ENCODE measurements at regions not wholly inside any gene's neighbourhood (a gene's known extent, or its start where the extent isn't known, plus 50 kb on each side); places are given as distances from the start of the nearest gene placed in this dataset.

- Histone ChIP-seq H3K4me2 (replicated peaks; ENCODE audit: extremely low read depth, low read length, poor library complexity, severe bottlenecking) (no peak overlapping the region), H2AFZ (ENCODE audit: insufficient read depth, low read depth, low read length, poor library complexity, severe bottlenecking) (no peak overlapping the region), H3K9ac (ENCODE audit: insufficient read depth, low read length, poor library complexity, severe bottlenecking) (no peak overlapping the region), H4K20me1 (ENCODE audit: insufficient read depth, low read length) (no peaks in the 10 kb centered on the region), H3K4me3 (replicated peaks in 1 of 3; ENCODE audit: low read depth in 2 of 3, low read length in 3 of 3) (no peak overlapping the region), H3K4me1 (ENCODE audit: control insufficient read depth in 1 of 2, insufficient read depth in 2 of 2, low read length in 2 of 2) (no peaks in the 10 kb centered on the region), H3K9me3 (replicated peaks in 1 of 2; ENCODE audit: control insufficient read depth in 1 of 2, insufficient read depth in 1 of 2, low read length in 2 of 2) (no peaks in the 10 kb centered on the region), H3K36me3 (replicated peaks in 1 of 2; ENCODE audit: control insufficient read depth in 1 of 2, insufficient read depth in 2 of 2, low read length in 2 of 2) (no peaks in the 10 kb centered on the region), H3K79me2 (ENCODE audit: insufficient read depth, low read length) (no peaks in the 10 kb centered on the region), H3K27me3 (ENCODE audit: control insufficient read depth in 2 of 2, insufficient read depth in 2 of 2, low read length in 2 of 2) (no peaks in the 10 kb centered on the region), H3K27ac (ENCODE audit: low read depth in 1 of 2, low read length in 2 of 2) (no peak overlapping the region)
- WGBS (ENCODE audit: insufficient coverage), result 82% methylated on average over 3 of the region's 5 CpGs
- DNase-seq, result no peak
- H3K36me3 Mint-ChIP-seq, result no peaks in the 10 kb centered on the region
- H3K4me3 Mint-ChIP-seq, result no peak overlapping the region
- H3K4me1 Mint-ChIP-seq, result no peaks in the 10 kb centered on the region
- intact Hi-C loops (cut with micrococcal nuclease), result no loop called here
- H3K27me3 Mint-ChIP-seq (ENCODE audit: low read depth in 3 of 3), result peaks cover 0 to 2% (median 0%) of the 10 kb centered on the region in 3 donors
- no peak overlapping the region for H3K27ac Mint-ChIP-seq
- H3K9me3 Mint-ChIP-seq, result peaks cover 0 to 1% (median 0%) of the 10 kb centered on the region in 7 donors
- no peak for TF ChIP-seq CTCF (IDR thresholded peaks at IDR 0.05)
Observed at GRCh38 chr10:91700273-91700672, 67.4 kb upstream of the PPP1R3C start.

GRCh38 chr10:91698258-91698657 lies 65.4 kb upstream of the PPP1R3C start:
- intact Hi-C loops (cut with micrococcal nuclease), result no loop called here

More at GRCh38 chr10:91698258-91698657, 65.4 kb upstream of the PPP1R3C start:
- no peak overlapping the region for H3K4me2 ChIP-seq (replicated peaks; ENCODE audit: extremely low read depth, low read length, poor library complexity, severe bottlenecking)
- no peaks in the 10 kb centered on the region for H3K4me1 ChIP-seq (ENCODE audit: control insufficient read depth in 1 of 2, insufficient read depth in 2 of 2, low read length in 2 of 2)
- H3K9me3 ChIP-seq (replicated peaks in 1 of 2; ENCODE audit: control insufficient read depth in 1 of 2, insufficient read depth in 1 of 2, low read length in 2 of 2), result no peaks in the 10 kb centered on the region
- DNase-seq, result no peak
- Mint-ChIP-seq H3K27me3 (ENCODE audit: low read depth in 3 of 3) (no peaks in the 10 kb centered on the region), H3K36me3 (no peaks in the 10 kb centered on the region), H3K4me1 (no peaks in the 10 kb centered on the region), H3K9me3 (peaks cover 0 to 1% (median 0%) of the 10 kb centered on the region in 7 donors), H3K4me3 (no peak overlapping the region), H3K27ac (no peak overlapping the region)
- H3K79me2 ChIP-seq (ENCODE audit: insufficient read depth, low read length), result no peaks in the 10 kb centered on the region
- no peaks in the 10 kb centered on the region for H3K36me3 ChIP-seq (replicated peaks in 1 of 2; ENCODE audit: control insufficient read depth in 1 of 2, insufficient read depth in 2 of 2, low read length in 2 of 2)
- H3K27ac ChIP-seq (ENCODE audit: low read depth in 1 of 2, low read length in 2 of 2), result no peak overlapping the region
- H4K20me1 ChIP-seq (ENCODE audit: insufficient read depth, low read length), result no peaks in the 10 kb centered on the region
- no peaks in the 10 kb centered on the region for H3K27me3 ChIP-seq (ENCODE audit: control insufficient read depth in 2 of 2, insufficient read depth in 2 of 2, low read length in 2 of 2)
- no peak for TF ChIP-seq CTCF (IDR thresholded peaks at IDR 0.05)
- no peak overlapping the region for H3K4me3 ChIP-seq (replicated peaks in 1 of 3; ENCODE audit: low read depth in 2 of 3, low read length in 3 of 3)
- no peak overlapping the region for H2AFZ ChIP-seq (ENCODE audit: insufficient read depth, low read depth, low read length, poor library complexity, severe bottlenecking)
- 96% methylated on average over 3 of the region's 3 CpGs for WGBS (ENCODE audit: insufficient coverage)
- no peak overlapping the region for H3K9ac ChIP-seq (ENCODE audit: insufficient read depth, low read length, poor library complexity, severe bottlenecking)

Data from CD14-positive monocyte (primary cell).